ACC112 (cell line): ENCODE measurements at regions not wholly inside any gene's neighbourhood (a gene's known extent, or its start where the extent isn't known, plus 50 kb on each side); places are given as distances from the start of the nearest gene placed in this dataset.

Source experiments
- H2AFZ ChIP-seq: fragments of 200-600 bp; sonication (generic); one replicate; pipeline ENCODE4 v1.6.0; 2017; ENCODE audit warnings: antibody characterized with exemption, low read length; ENCODE audit not compliant: unreplicated experiment
- H3K27ac ChIP-seq: fragments of 200-600 bp; sonication (generic); 2 replicates; pipeline ENCODE4 v1.5.1; 2014; ENCODE audit warnings: low read depth, mild to moderate bottlenecking, antibody characterized with exemption, low read length, moderate library complexity
- H3K27me3 ChIP-seq: fragments of 200-600 bp; sonication (generic); 2 replicates; pipeline ENCODE4 v1.6.1; 2014; ENCODE audit warnings: mild to moderate bottlenecking, antibody characterized with exemption, low read length, moderate library complexity, mixed read lengths; ENCODE audit not compliant: insufficient read depth
- H3K36me3 ChIP-seq: fragments of 200-600 bp; sonication (generic); 2 replicates; pipeline ENCODE4 v1.6.1; 2016; ENCODE audit warnings: mild to moderate bottlenecking, antibody characterized with exemption, low read length, moderate library complexity, mixed read lengths; ENCODE audit not compliant: insufficient read depth
- H3K4me1 ChIP-seq: fragments of 200-600 bp; sonication (generic); one replicate; pipeline ENCODE4 v1.6.1; 2016; ENCODE audit warnings: low read length, mixed read lengths; ENCODE audit not compliant: insufficient read depth, unreplicated experiment, control insufficient read depth
- H3K4me3 ChIP-seq: fragments of 200-600 bp; sonication (generic); 2 replicates; pipeline ENCODE4 v1.5.1; 2014; ENCODE audit warnings: mild to moderate bottlenecking, low read depth, low read length
- H3K79me2 ChIP-seq: fragments of 200-600 bp; sonication (generic); one replicate; pipeline ENCODE4 v1.6.0; 2016; ENCODE audit warnings: low read length; ENCODE audit not compliant: control insufficient read depth, unreplicated experiment, insufficient read depth

DNA sequence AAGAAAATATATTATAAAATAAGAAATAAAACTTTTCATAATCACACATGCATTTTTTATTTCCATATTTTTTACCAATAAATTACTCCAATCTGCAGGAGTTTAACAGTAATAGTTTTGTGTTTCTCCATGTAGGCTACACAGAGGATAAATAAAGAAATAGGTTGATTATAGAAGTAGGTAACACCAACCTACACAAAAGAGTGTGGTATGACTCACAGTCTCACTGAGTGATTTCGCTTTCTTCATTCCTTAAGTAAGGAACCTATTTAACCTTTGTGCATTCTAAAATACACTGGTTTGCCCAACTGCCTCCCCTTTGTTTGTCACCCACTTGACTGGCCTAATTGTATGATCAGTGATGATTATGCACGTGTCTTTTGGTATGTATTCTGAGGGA is 244.2 kb upstream of the RIMS1 start:
- H3K79me2 ChIP-seq: no peaks in the 10 kb centered on the region
- H3K27ac ChIP-seq: no peak overlapping the region
- H3K4me3 ChIP-seq: no peak overlapping the region
- H2AFZ ChIP-seq: no peak overlapping the region
- no peaks in the 10 kb centered on the region for H3K36me3 ChIP-seq
- H3K27me3 ChIP-seq: no peaks in the 10 kb centered on the region
- no peaks in the 10 kb centered on the region for H3K4me1 ChIP-seq

- Histone ChIP-seq H3K79me2 (no peaks in the 10 kb centered on the region), H3K4me3 (no peak overlapping the region), H3K4me1 (no peaks in the 10 kb centered on the region), H3K27me3 (no peaks in the 10 kb centered on the region), H2AFZ (no peak overlapping the region), H3K27ac (no peak overlapping the region), H3K36me3 (no peaks in the 10 kb centered on the region)
Measured at GRCh38 chr6:71642793-71643192, 243.6 kb upstream of the RIMS1 start.

GRCh38 chr6:71645299-71645698 is 241.1 kb upstream of the RIMS1 start:
- Histone ChIP-seq H3K36me3 (no peaks in the 10 kb centered on the region), H2AFZ (no peak overlapping the region), H3K4me3 (no peak overlapping the region), H3K4me1 (peaks cover 3% of the 10 kb centered on the region), H3K79me2 (no peaks in the 10 kb centered on the region), H3K27ac (no peak overlapping the region), H3K27me3 (no peaks in the 10 kb centered on the region)

GRCh38 chr6:71649915-71650314 is 236.4 kb upstream of the RIMS1 start:
- Histone ChIP-seq H3K27me3 (no peaks in the 10 kb centered on the region), H3K4me1 (peaks cover 3% of the 10 kb centered on the region), H3K27ac (no peak overlapping the region), H3K79me2 (no peaks in the 10 kb centered on the region), H2AFZ (no peak overlapping the region), H3K4me3 (no peak overlapping the region), H3K36me3 (no peaks in the 10 kb centered on the region)

DNA sequence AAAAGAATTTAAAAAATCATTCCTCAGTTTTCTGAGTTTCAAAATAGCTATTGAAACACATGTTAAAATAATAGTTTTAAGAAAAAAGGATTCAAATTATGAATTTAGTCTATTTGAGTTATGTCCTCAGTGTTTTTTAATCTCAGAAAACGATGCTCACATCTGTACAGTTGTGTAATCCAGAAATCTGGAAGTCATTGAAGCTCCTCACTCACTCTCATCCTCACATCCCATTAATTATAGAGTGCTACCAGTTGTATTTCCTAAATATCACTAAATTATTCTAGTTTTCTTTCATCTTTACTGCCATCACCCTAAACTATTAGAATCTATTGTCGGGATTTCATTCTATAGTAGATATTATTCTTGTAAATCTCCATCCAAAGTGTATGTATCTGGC is 234.7 kb upstream of the RIMS1 start:
- Histone ChIP-seq H3K27ac (no peak overlapping the region), H2AFZ (no peak overlapping the region)

DNA sequence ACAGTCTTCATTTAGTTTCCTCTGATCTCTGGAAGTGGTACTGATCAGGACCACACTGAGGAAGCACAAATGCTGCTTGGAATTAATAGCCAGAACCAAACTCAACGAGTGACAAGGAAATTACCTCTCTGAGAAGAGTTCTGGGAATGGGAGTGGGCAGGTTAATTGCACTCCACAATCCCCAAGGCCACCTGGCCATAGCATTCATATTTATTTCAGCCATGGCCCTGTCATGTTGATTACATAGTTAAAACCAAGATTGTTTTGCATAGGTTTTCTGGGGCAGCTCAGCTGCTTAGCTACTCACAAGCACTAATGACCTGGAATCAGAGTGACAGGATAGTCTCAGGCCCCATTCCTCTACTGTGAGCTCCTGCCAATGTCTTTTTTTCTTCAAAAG is 230.2 kb upstream of the RIMS1 start:
- no peak overlapping the region for H3K27ac ChIP-seq
- no peak overlapping the region for H2AFZ ChIP-seq
- H3K36me3 ChIP-seq: no peaks in the 10 kb centered on the region
- no peak overlapping the region for H3K4me3 ChIP-seq
- no peaks in the 10 kb centered on the region for H3K4me1 ChIP-seq
- no peaks in the 10 kb centered on the region for H3K79me2 ChIP-seq
- H3K27me3 ChIP-seq: no peaks in the 10 kb centered on the region

More for the DNA sequence above, 234.7 kb upstream of the RIMS1 start:
- Histone ChIP-seq H3K4me1 (peaks cover 3% of the 10 kb centered on the region), H3K79me2 (no peaks in the 10 kb centered on the region), H3K4me3 (no peak overlapping the region), H3K36me3 (no peaks in the 10 kb centered on the region), H3K27me3 (no peaks in the 10 kb centered on the region)

GRCh38 chr6:71665931-71666330 is 220.4 kb upstream of the RIMS1 start:
- Histone ChIP-seq H3K27ac (no peak overlapping the region), H3K27me3 (0 out of 2 replicates have a peak, but pooled peaks cover 3% of the 10 kb centered on the region), H3K79me2 (no peaks in the 10 kb centered on the region), H3K4me1 (no peaks in the 10 kb centered on the region), H3K36me3 (no peaks in the 10 kb centered on the region), H3K4me3 (no peak overlapping the region), H2AFZ (no peak overlapping the region)

GRCh38 chr6:71672876-71673275 is 213.5 kb upstream of the RIMS1 start:
- no peaks in the 10 kb centered on the region for H3K79me2 ChIP-seq
- H3K27me3 ChIP-seq: peaks cover 10% of the 10 kb centered on the region; the same call in 1 of the 2 replicates
- H3K4me3 ChIP-seq: no peak overlapping the region
- no peaks in the 10 kb centered on the region for H3K4me1 ChIP-seq
- no peak overlapping the region for H3K27ac ChIP-seq
- no peaks in the 10 kb centered on the region for H3K36me3 ChIP-seq
- H2AFZ ChIP-seq: no peak overlapping the region

GRCh38 chr6:71675386-71675785 is 211.0 kb upstream of the RIMS1 start:
- Histone ChIP-seq H3K27me3 (peaks cover 16% of the 10 kb centered on the region; the same call in 1 of the 2 replicates), H3K4me1 (no peaks in the 10 kb centered on the region), H3K79me2 (no peaks in the 10 kb centered on the region), H3K36me3 (no peaks in the 10 kb centered on the region), H3K4me3 (no peak overlapping the region), H3K27ac (no peak overlapping the region), H2AFZ (no peak overlapping the region)

- Histone ChIP-seq H3K27me3 (peaks cover 16% of the 10 kb centered on the region; the same call in 1 of the 2 replicates), H3K79me2 (no peaks in the 10 kb centered on the region), H3K4me3 (no peak overlapping the region), H3K36me3 (no peaks in the 10 kb centered on the region), H3K4me1 (no peaks in the 10 kb centered on the region), H2AFZ (no peak overlapping the region), H3K27ac (no peak overlapping the region)
Measured at GRCh38 chr6:71676298-71676697, 210.1 kb upstream of the RIMS1 start.

- H3K4me3 ChIP-seq: no peak overlapping the region
- H3K36me3 ChIP-seq: no peaks in the 10 kb centered on the region
- H2AFZ ChIP-seq: no peak overlapping the region
- no peak overlapping the region for H3K27ac ChIP-seq
- no peaks in the 10 kb centered on the region for H3K4me1 ChIP-seq
- H3K27me3 ChIP-seq: peaks cover 27% of the 10 kb centered on the region
- no peaks in the 10 kb centered on the region for H3K79me2 ChIP-seq
Measured at GRCh38 chr6:71678091-71678490, 208.3 kb upstream of the RIMS1 start.
